Stimulated activated CD8-positive, alpha-beta memory T cell treated with anti-CD3 and anti-CD28 coated beads, Interleukin-2, amount 100 ng/mL, for 48 hours (primary cell): ENCODE measurements at regions not wholly inside any gene's neighbourhood (a gene's known extent, or its start where the extent isn't known, plus 50 kb on each side); places are given as distances from the start of the nearest gene placed in this dataset.

Source experiments
- DNase-seq, 2 donors: peaks; one replicate each; pipeline ENCODE4 v3.0.0-alpha.2; 2020; ENCODE audit warnings: low read depth in 2 of 2

DNA sequence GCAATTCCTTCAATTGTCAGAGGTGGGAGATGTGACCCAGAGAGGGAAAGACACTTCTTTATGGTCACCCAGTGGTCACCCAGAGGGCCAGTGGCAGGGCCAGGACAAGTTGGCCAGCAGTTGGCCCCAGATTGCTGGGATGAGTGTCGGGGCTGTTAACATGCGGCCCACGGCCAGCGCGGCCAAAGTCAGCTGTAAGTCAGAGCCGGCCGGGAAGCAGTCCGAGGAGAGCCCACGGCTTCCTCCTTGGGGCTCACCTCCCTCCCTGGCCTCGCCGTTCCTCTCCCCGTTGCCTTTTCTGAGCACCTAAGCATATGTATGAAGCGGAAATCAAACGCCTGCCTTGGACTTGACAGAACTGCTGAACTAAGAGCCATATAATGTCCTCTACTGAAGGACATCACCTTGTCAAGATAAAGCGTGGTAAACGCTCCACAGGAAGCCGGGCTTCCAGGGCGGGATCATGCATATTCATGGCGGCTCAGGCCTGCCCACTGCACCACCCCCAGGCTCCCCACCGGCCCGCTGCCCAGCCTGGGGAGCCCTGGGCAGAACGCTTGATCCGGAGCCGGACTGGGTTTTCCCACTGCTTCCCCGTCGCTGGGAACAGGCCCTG is 245.4 kb upstream of the POU3F1 start:
- no peak for DNase-seq

DNA sequence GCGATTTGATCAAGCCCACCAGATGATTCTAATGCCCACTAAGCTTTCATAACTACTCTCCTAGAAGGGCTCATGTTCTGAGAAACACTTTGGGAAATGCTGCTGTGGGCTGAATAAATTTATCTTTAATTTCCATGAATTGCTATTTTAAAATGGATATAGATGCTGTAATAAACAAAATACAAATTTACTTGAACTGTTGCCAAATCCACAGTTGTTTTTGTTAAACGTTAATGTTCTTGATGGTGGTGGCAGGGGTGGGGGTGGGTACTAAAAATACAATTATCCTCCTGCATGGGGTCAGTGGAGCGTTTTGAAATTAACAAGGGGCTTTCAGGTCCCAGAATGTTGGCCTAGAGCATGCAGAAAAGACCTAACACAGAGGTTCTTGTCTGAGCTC is 244.7 kb upstream of the POU3F1 start:
- no peak for DNase-seq

DNA sequence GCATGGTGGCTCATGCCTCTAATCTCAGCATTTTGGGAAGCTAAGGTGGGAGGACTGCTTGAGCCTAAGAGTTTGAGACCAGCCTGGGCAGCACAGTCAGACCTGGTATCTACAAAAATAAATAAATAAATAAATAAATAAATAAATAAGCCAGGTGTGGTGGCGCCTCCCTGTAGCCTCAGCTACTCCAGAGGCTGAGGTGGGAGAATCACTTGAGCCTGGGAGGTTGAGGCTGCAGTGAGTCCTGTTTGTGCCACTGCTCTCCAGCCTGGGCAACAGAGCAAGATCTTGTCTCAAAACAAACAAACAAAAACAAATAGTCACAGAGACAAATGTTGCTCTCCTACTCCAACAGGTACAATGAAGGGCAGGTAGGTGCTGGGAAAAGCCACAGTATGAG is 242.4 kb upstream of the POU3F1 start:
- no peak for DNase-seq

DNA sequence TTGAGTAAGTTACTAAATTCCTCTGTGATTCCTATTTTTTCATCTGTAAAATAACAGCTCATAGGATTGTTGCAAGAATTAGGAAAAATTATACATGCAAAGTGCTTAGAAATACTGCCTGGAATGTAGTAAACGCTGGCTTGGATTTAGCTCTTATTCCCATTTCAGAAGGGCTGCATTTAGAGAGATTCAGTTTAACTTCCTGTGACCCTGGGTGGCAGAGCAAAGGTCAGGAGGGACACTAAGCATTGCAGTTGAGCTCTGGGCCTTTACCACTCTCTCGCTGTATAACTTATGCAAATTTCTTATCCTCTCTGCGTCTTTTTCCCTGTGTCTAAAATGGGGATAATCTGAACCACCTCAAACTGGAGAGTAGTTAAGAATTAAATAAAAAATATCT is 241.0 kb upstream of the POU3F1 start:
- no peak for DNase-seq

DNA sequence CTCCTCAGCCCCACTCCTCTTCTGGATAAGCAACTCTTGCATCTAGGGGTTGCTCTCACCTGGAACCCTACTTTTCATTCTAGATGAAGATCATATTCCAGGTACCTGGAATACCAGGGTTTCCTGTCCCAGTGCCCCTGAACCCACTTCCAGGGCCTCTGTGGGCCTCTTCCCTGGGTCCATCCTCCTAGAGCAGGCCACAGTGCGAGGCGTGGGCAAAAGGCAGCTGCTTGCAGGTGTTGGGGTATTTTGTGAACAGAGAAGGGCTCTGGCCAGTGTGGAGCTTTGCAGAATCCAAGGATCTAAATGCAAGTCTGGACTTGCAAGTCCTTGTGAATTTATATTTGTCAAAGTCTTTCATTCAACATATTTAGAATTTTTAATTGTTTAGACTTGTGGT is 240.4 kb upstream of the POU3F1 start:
- no peak for DNase-seq

DNA sequence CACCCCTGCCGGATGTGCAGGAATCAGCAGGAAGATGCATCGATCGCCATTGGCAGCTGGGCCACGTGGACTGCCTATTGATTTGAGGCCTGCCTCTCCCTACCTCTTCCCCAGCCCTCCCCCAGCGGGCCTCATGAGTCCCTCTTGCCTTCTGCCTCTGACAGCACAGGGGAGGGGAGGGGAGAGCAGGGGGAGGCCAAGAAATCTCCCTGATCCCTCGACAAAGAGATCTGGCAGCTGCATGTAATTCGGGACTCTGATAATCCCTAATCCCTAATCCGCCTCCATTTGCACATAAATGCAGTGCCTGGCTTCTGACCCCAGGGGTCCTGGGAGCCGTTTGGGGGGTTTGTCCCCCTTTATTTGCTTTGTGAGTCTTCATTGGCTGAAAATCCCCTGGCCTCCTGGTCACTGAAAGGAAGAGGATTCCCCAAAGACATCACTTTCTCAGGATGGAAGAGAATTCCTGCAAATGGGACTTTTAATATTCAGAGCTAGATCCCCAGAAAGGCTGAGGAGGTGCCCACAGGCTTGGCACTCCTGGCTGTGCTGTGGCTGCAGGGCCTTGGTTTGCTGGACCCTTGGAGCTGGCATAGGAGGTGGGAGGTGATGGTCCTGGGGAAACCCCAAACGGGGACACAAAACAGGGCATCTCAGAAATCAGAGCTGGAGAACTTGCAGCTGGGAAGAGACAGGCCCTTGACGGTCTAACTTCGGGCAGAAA is 239.4 kb upstream of the POU3F1 start:
- DNase-seq: no peak

DNA sequence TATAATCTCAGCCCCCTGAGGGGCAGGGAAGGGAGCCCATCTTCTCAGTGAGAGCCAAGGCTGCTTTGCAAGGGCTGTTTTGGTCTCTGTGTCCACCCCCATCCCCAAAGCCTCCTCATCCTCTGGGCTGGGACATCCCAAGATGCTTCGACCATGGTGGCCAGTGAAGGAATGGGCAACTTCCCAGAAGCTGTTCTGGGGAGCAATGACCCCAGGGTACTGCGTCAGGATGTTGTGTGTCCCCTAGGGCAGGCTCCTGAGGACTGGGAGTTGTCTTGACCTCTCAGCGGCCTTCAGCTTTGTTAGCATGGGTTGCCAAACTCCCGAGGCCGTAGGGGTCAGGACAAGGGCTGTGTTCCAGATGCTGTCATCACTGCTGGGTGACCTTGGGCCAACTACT is 238.4 kb upstream of the POU3F1 start:
- no peak for DNase-seq

DNA sequence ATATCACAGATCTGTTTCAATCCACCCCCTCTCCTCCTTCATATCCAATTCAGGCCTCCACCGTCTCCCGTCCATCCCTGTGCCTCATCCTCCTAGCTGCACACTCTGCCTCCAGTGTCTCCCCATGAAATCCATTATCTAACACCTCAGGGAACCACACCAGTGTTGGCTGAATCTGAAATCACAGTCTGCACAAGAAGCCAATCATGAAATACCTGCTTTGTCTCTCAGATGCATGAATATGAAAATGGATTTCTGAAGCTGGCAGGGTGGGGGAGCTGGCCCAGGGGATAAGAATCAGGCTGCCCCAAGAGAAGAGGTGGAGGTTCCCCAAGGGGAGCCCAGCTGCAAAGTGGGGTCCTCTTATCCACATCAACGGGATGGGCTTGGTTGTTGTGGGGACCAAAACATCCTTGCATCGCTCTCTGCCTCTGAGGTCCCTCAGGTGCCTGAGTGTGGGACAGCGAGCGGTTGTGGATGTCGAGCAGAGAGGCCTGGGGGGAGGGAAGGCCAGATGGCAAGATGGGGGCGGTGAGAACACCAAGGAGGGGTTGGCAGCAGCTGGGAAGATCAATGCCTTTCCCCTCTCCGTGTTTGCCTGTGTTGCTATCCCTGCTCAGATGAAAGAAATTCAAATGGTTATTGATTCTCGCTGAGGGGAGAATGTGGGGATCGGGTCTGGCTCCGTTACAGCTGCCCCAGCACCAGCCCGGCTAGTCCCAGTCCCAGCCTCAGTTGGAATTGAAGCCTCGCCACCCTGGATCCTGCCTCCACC is 237.3 kb upstream of the POU3F1 start:
- no peak for DNase-seq

DNA sequence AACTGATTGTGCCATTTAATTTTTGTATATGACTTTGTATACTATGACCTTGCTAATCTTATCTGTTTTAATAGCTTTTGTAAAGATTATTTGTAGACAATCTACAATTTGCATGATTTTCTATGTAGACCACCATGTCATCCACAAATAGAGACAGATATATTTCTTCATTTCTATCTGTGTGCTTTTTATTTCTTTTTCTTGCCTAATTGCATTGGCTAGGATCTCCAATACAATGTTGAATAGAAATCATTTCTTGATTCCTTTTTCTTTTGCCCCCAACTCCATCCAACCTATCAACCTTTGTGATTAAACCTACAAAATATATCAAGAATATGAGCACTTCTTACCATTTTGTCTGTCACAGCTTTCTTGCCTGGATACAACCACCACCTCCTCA is 232.6 kb upstream of the POU3F1 start:
- DNase-seq: no peak

DNA sequence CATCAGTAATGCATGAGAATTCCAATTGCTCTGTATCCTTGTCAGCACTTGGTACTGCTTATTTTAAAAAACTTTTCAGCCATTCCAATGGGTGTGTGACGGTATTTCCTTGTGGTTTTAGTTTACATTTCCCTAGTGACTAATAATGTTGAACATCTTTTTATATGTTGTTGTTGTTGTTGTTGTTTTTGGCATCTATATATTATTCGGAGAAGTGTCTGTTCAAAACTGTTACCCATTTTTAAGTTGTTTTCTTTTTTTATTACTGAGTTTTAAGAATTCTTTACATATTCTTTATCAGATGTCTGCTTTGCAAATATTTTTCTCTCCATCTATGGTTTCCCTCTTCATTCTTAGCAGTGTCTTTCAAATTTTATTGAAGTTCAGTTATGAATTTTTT is 231.1 kb upstream of the POU3F1 start:
- DNase-seq: no peak

DNA sequence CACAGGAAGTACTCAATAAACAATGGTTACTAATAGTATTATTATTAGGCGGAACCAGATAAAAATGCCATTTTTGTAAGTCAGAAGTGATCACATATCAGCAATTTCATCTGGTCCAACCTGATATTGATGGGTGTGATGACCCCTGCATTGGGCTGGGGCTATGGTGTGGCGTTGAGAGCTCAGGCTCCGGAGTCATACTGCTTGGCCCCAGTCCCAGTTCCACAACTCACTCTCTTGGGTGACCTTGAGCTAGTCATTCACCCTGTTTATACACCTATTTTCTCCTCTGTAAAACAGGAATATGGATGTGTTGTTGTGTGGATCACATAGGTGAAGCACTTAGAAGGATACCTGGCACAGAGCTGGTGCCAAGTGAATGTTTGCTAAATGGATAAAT is 229.4 kb upstream of the POU3F1 start:
- DNase-seq: no peak

DNA sequence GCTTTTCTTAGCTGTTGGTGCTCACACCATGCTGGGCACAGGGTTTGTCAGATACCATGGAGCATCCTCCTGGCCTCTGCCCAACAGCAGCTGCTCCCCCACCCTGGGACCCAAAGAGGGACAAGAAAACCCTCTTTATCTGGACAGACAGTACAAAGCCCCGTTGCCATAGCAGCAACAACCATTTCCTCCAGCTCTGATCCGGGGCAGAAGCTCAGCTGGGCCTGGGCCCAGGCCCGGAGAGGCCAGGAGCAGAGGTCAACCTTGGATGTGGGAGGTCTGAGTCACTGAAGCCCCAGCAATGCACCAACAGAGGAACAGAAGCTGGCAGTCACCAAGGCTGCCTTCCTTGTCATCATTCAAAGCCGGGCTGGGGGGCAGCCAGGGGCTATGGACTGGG is 228.4 kb upstream of the POU3F1 start:
- DNase-seq: no peak

DNA sequence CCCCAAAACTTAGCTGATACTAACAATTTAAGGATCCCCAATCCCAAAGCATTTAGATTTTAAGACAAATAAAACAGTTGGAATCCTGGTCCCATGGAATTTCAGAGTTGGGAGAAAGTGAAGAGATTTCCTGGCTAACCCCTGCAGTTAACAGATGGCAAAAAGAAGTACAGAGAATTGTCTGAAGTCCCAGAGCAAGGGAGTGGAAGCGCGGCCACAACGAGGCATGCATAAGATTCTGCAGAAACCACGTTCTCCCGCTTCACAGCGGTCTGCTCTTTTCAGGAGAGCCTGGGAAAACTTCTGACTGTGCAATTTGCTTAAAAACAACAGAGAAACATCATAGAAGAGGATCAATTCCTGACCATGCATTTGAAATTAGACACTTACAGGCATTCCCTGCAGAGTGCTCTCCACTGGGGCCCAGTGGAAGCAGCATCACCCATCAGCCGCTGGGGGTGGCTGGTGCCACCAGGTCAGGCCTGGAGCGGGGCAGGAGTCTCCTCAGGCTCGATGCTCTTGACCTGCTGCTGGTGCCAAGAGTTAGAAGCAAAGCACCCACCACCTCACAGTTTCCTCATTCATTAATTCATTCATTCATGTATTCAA is 226.7 kb upstream of the POU3F1 start:
- no peak for DNase-seq

DNA sequence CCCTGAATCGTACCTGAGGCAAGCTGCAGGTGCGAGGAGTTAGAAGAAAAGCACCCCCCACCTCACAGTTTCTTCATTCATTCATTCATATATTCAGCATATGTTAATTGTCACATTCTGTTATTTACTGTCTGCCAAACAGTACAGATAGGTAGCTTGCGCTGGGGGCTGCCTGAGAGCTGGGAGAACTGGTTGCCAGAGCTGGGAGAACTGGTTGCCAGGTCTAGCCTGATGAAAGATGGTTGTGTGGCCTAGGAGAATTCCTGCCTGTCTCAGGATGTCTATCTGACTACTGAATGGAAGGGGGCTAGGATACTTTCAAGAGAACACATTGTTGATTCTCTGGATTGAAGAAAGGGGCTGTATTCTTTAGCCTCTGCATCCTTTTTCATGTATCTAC is 225.9 kb upstream of the POU3F1 start:
- no peak for DNase-seq

DNA sequence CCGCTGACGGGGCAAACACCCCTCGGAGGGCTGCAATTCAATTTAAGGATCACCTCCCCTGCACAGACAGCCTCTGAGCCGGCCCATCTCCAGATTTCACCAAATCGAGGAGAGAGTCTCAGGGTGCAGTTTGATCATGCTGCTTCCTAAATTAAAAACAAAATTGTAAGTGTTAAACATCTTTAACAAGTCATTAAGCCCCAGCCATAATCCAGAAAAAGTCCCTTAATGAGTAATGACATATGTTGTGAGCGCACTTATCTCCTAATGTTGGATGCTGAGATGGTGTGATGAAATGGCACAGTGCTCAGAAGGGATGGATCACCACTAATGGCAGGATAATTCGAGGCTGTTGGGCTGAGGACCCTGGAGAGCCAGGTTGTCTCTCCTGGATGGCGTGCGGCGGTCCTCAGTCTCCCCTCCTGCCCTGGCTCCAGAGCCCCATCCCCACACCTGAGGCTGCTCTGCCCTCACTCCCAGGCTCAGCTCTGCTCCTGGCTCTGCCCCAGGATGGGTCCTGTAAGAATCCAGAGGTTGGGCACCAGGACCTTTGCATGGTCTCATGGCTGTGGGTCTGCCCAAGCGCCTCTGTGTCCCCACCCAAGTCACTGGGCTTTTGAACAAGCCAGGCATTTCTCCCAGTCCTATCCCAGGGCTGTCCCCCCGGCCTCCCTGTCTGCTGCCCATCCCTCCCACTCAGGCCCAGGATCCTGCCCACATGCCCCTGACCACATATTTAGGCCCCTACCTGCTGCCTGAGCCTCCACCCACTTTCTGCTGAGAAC is 224.4 kb upstream of the POU3F1 start:
- no peak for DNase-seq

DNA sequence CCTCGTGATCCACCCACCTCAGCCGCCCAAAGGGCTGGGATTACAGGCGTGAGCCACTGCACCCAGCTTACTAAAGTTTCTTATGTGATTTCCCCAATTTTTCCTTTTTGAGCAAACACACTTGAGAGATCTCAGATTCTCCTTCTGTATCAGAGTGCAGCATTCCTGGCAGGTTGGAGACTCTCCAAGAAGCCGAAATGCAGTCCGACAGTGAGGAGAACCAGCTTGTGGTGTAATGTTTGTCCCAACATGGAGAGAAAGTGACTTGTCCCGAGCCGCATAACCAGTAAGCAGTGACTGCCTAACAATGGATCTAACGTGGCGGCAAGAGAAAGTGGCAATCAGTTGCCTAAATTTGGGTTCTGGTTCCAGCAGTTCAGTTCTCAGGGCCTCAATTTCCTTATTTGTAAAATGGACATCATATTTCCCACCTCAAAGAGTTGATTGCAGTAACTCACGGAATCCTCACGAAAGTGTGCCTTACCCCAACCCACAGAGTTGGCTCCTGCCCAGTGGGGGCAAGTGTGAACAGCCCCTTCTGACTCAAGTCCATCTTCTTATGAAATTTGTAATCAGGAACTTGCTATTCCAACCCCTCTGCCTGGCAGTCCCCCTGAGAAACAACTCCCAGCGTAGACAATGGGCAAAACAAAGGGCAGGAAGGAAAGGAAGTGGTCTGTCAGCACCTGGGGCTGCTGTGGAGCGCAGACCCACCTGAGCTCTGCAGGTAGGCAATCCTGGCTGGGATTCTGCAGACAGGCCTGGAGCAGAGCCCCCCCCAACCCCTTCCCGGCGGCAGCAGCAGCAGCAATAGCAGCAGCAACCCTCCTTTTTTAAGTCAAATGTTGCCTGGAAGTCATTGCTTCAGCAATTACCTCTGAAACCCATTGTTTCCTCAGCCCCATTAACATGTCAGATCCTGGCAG is 223.6 kb upstream of the POU3F1 start:
- DNase-seq: no peak

DNA sequence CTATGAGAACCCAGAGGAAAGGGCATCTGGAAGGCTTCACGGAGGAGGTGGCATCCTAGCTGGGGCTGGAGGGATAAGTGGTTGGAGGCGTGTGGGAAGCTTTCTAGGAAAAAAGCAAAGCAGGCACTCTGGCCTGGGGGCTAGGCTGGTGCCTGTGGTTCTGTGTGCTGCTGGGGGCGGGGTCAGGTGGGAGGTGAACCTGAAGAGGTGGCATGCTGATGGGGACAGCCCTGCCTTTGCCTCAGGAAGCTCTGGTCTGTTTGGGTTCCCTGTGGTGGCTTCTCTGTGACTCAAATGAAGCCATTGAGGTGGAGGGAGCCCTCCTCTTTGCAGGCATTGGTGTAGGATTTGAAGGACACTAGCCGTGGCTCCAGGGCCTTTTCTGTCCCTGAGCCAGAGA is 221.6 kb upstream of the POU3F1 start:
- no peak for DNase-seq

DNA sequence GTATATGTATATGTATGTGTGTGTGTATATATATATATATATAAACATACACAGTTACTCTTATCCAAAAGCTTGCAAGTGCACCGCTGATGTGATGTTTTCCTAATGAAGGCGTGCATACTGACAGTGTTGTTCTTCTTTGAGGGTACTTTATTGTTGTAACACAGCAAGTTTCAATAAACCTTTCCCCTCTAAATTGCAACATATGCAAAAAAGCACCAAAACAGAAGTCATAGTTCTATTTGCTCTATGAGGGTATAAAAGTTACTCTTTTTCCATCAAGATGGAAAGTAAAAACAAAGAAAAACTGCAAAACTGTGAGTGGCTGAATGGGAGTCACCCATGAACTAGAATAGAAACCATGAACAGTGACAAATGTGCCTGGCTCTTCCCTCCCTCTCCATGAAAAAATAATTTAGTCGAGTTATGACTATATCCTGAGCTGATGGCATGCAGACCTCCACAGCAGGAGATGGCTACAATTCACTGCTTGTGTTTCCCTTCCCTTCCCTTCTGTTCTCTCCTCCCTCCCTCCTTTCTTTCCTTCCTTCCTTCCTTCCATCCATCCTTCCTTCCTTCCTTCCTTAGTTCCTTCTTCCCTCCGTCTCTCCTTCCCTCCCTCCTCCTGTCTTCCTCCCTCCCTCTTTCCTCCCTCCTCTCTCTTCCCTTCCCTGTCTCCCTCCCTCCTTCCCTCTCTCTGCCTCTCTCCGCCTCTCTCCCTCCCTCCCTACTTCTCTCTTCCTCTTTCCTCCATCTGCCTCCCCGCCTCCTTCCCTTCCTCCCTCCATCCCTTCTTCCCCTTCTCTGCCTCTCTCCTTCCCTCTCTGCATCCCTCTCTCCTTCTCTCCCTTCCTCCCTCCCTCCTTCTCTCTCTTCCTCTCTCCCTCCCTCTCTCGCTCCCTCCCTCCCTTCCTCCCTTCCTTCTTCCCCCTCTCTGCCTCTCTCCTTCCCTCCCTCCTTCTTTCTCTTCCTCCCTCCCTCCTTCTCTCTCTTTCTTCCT is 220.7 kb upstream of the POU3F1 start:
- DNase-seq: no peak

DNA sequence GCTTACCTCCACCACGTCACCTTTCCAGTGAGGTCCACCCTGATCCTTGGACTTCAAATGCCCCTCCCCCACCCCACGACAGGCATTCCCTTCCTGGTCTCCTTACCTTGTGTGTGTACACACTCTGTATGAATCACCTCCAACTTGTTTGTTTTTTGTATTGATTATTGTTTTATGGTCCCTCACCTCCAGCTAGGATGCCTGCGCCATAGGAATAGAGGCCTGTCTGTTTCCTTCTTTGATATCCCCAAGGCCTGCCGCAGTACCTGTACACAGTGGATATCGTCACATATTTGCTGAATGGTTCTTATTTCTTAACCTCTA is 219.6 kb upstream of the POU3F1 start:
- no peak for DNase-seq
